Neuronal stem cell (in vitro differentiated cells): ENCODE measurements at regions not wholly inside any gene's neighbourhood (a gene's known extent, or its start where the extent isn't known, plus 50 kb on each side); places are given as distances from the start of the nearest gene placed in this dataset.

Experiments
- DNase-seq: peaks from one replicate; pipeline ENCODE4 v3.0.0-alpha.2; 2013; ENCODE audit warnings: low spot score
- H2AFZ ChIP-seq: one replicate; pipeline ENCODE4 v1.6.1; 2013; ENCODE audit warnings: mild to moderate bottlenecking, low read length, inconsistent platforms
- H2AK5ac ChIP-seq: 2 replicates; pipeline ENCODE4 v1.6.1; 2013; ENCODE audit warnings: low read depth, mild to moderate bottlenecking, inconsistent platforms, low read length, moderate library complexity, mixed read lengths
- H2BK120ac ChIP-seq: 2 replicates; pipeline ENCODE4 v1.6.1; 2013; ENCODE audit warnings: low read depth, mild to moderate bottlenecking, inconsistent platforms, low read length, moderate library complexity, mixed read lengths
- H2BK12ac ChIP-seq: one replicate; pipeline ENCODE4 v1.6.1; 2013; ENCODE audit warnings: low read length, inconsistent platforms
- H2BK15ac ChIP-seq: 2 replicates; pipeline ENCODE4 v1.6.1; 2013; ENCODE audit warnings: mild to moderate bottlenecking, low read length, inconsistent platforms, mixed read lengths
- H2BK5ac ChIP-seq: one replicate; pipeline ENCODE4 v1.6.1; 2013; ENCODE audit warnings: inconsistent platforms, mild to moderate bottlenecking, low read length, moderate library complexity
- H3K14ac ChIP-seq: one replicate; pipeline ENCODE4 v1.6.1; 2013; ENCODE audit warnings: low read length, inconsistent platforms
- H3K18ac ChIP-seq: 2 replicates; pipeline ENCODE4 v1.6.1; 2013; ENCODE audit warnings: low read length, inconsistent platforms
- H3K23ac ChIP-seq: 2 replicates; pipeline ENCODE4 v1.6.1; 2013; ENCODE audit warnings: low read depth, mild to moderate bottlenecking, mixed read lengths, low read length, inconsistent platforms; ENCODE audit not compliant: poor library complexity
- H3K27ac ChIP-seq: replicated peaks from 3 replicates; pipeline ENCODE4 v1.5.1; 2013; ENCODE audit warnings: low read length, inconsistent platforms
- H3K27me3 ChIP-seq, 3 experiments: 2 replicates each; pipeline ENCODE4 v1.6.1; 2013; ENCODE audit warnings: low read length in 3 of 3, mild to moderate bottlenecking in 2 of 3, inconsistent platforms in 1 of 3, low read depth in 1 of 3, mixed read lengths in 1 of 3, moderate library complexity in 1 of 3; ENCODE audit not compliant: control insufficient read depth in 3 of 3, insufficient read depth in 3 of 3
- H3K36me3 ChIP-seq, 2 donors: replicated peaks in 1 of 2; 2 replicates each; pipeline ENCODE4 v1.6.1; 2013; ENCODE audit warnings: low read length in 2 of 2; ENCODE audit not compliant: control insufficient read depth in 2 of 2, insufficient read depth in 2 of 2
- H3K4ac ChIP-seq: 2 replicates; pipeline ENCODE4 v1.6.1; 2013; ENCODE audit warnings: inconsistent platforms, mild to moderate bottlenecking, low read length, moderate library complexity
- H3K4me1 ChIP-seq, 2 donors: 1 replicate in 1 of 2; 2 replicates in 1 of 2; pipeline ENCODE4 v1.6.1; 2013; ENCODE audit warnings: low read length in 2 of 2, low read depth in 1 of 2; ENCODE audit not compliant: control insufficient read depth in 2 of 2, insufficient read depth in 1 of 2
- H3K4me2 ChIP-seq: one replicate; pipeline ENCODE4 v1.6.1; 2013; ENCODE audit warnings: mild to moderate bottlenecking, low read length, inconsistent platforms; ENCODE audit not compliant: insufficient read depth, poor library complexity, severe bottlenecking
- H3K4me3 ChIP-seq, 2 donors: 2 replicates each; pipeline ENCODE4 v1.5.1; 2013; ENCODE audit warnings: low read length in 2 of 2, mild to moderate bottlenecking in 2 of 2, inconsistent platforms in 1 of 2, moderate library complexity in 1 of 2
- H3K79me1 ChIP-seq: one replicate; pipeline ENCODE4 v1.6.1; 2013; ENCODE audit warnings: low read depth, mild to moderate bottlenecking, inconsistent platforms, low read length, moderate library complexity
- H3K9ac ChIP-seq: one replicate; pipeline ENCODE4 v1.6.1; 2013; ENCODE audit warnings: mild to moderate bottlenecking, low read depth, low read length, inconsistent platforms; ENCODE audit not compliant: poor library complexity
- H3K9me3 ChIP-seq, 2 donors: replicated peaks in 1 of 2; 2 replicates each; pipeline versions ENCODE3 to v1.6.1; 2013; ENCODE audit warnings: low read length in 2 of 2, mild to moderate bottlenecking in 2 of 2, inconsistent platforms in 1 of 2, low read depth in 1 of 2, mixed read lengths in 1 of 2, moderate library complexity in 1 of 2; ENCODE audit not compliant: control insufficient read depth in 2 of 2, insufficient read depth in 1 of 2
- H4K8ac ChIP-seq: one replicate; pipeline ENCODE4 v1.6.1; 2013; ENCODE audit warnings: low read depth, mild to moderate bottlenecking, inconsistent platforms, low read length, moderate library complexity
- H4K91ac ChIP-seq: one replicate; pipeline ENCODE4 v1.6.1; 2013; ENCODE audit warnings: low read length, low read depth, mild to moderate bottlenecking, inconsistent platforms; ENCODE audit not compliant: poor library complexity
- WGBS, 2 donors: extraction: QIAGEN DNeasy Blood & Tissue Kit; methylation state at CpG; one replicate each; pipeline ENCODE4 v1.1.7; 2013; ENCODE audit warnings: missing lambda C conversion rate in 2 of 2, mixed read lengths in 1 of 2; ENCODE audit not compliant: insufficient read length in 2 of 2, insufficient replicate concordance in 1 of 2; ENCODE audit errors: extremely low coverage in 2 of 2; 5-methylcytosine and 5-hydroxymethylcytosine counted together

DNA sequence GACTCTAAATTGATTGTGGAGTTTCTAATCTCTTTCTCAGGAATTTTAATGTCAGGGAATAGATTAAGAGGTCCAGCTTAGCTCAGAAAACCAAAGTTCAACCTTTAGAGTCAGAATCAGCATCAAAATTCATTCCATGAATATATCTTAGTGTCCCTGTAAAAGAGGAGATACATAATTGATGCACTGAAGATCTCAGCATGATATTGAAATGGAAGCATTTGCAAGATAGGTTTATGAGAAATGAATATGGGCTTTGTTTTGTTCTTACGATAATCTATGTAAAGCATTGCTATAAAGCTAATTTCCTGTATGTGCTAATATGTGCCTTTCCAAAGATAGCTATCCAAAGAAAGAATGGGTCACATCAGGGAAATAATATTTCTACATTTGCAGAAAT is 404.5 kb upstream of the HSF2 start:
- no peak overlapping the region for H3K4me3 ChIP-seq
- H2BK5ac ChIP-seq, result no peak overlapping the region
- no peak overlapping the region for H3K9ac ChIP-seq
- H3K4ac ChIP-seq, result no peak overlapping the region
- H3K4me1 ChIP-seq, result no peaks in the 10 kb centered on the region
- H3K36me3 ChIP-seq, result no peaks in the 10 kb centered on the region
- no peak overlapping the region for H2AFZ ChIP-seq
- H2BK15ac ChIP-seq, result no peak overlapping the region
- no peak overlapping the region for H4K91ac ChIP-seq
- H3K79me1 ChIP-seq, result no peaks in the 10 kb centered on the region
- no peak overlapping the region for H3K27ac ChIP-seq
- H2BK120ac ChIP-seq, result no peak overlapping the region
- H3K4me2 ChIP-seq, result no peak overlapping the region
- H2AK5ac ChIP-seq, result no peak overlapping the region
- no CpG with 5 or more reads among the region's 1 CpG for WGBS, 2 donors
- no peaks in the 10 kb centered on the region for H3K9me3 ChIP-seq
- H3K23ac ChIP-seq, result no peak overlapping the region
- no peaks in the 10 kb centered on the region for H3K27me3 ChIP-seq
- no peak overlapping the region for H3K18ac ChIP-seq
- no peak overlapping the region for H3K14ac ChIP-seq
- no peak for DNase-seq
- H4K8ac ChIP-seq, result no peak overlapping the region
- H2BK12ac ChIP-seq, result no peak overlapping the region

GRCh38 chr6:121998631-121999030 is 400.8 kb upstream of the HSF2 start:
- Histone ChIP-seq H3K27ac (no peak overlapping the region), H4K8ac (no peak overlapping the region), H3K4ac (no peak overlapping the region), H3K14ac (no peak overlapping the region), H2AK5ac (no peak overlapping the region), H3K4me1 (peaks cover 0 to 5% of the 10 kb centered on the region in 2 donors), H3K27me3 (no peaks in the 10 kb centered on the region), H2BK5ac (no peak overlapping the region), H3K4me2 (no peak overlapping the region), H3K4me3 (no peak overlapping the region), H3K18ac (no peak overlapping the region), H3K36me3 (no peaks in the 10 kb centered on the region), H2BK15ac (no peak overlapping the region), H3K9me3 (no peaks in the 10 kb centered on the region), H2AFZ (no peak overlapping the region), H3K23ac (no peak overlapping the region), H2BK12ac (no peak overlapping the region), H3K9ac (no peak overlapping the region), H4K91ac (no peak overlapping the region), H3K79me1 (no peaks in the 10 kb centered on the region), H2BK120ac (no peak overlapping the region)
- no CpG with 5 or more reads among the region's 2 CpGs for WGBS, 2 donors
- no peak for DNase-seq

GRCh38 chr6:121999456-122000065 is 399.9 kb upstream of the HSF2 start:
- no CpG with 5 or more reads among the region's 6 CpGs for WGBS, 2 donors
- no peak overlapping the region for H2BK5ac ChIP-seq

GRCh38 chr6:122005661-122006060 is 393.8 kb upstream of the HSF2 start:
- H2BK120ac ChIP-seq, result no peak overlapping the region
- H3K4me3 ChIP-seq, result no peak overlapping the region
- no peak overlapping the region for H2AK5ac ChIP-seq
- no peak overlapping the region for H3K4ac ChIP-seq
- peaks cover 16 to 23% of the 10 kb centered on the region in 2 donors for H3K4me1 ChIP-seq
- H2BK5ac ChIP-seq, result no peak overlapping the region
- no peaks in the 10 kb centered on the region for H3K36me3 ChIP-seq
- peak overlapping the region; percentile 14 for H2AFZ ChIP-seq
- no peak overlapping the region for H3K9ac ChIP-seq
- H3K14ac ChIP-seq, result no peak overlapping the region
- no peak overlapping the region for H3K18ac ChIP-seq
- DNase-seq, result no peak
- no peak overlapping the region for H3K23ac ChIP-seq
- no peak overlapping the region for H4K91ac ChIP-seq
- no peak overlapping the region for H3K4me2 ChIP-seq
- WGBS, 2 donors, result no CpG with 5 or more reads among the region's 3 CpGs
- H3K9me3 ChIP-seq, result no peaks in the 10 kb centered on the region
- H2BK15ac ChIP-seq, result no peak overlapping the region
- no peaks in the 10 kb centered on the region for H3K79me1 ChIP-seq
- no peak overlapping the region for H3K27ac ChIP-seq
- H3K27me3 ChIP-seq, result no peaks in the 10 kb centered on the region
- no peak overlapping the region for H2BK12ac ChIP-seq
- H4K8ac ChIP-seq, result no peak overlapping the region

More at GRCh38 chr6:121999456-122000065, 399.9 kb upstream of the HSF2 start:
- Histone ChIP-seq H3K27me3 (no peaks in the 10 kb centered on the region), H3K9ac (no peak overlapping the region), H3K4ac (no peak overlapping the region), H3K4me2 (no peak overlapping the region), H3K79me1 (no peaks in the 10 kb centered on the region), H3K4me1 (peaks cover 0 to 5% of the 10 kb centered on the region in 2 donors), H3K14ac (no peak overlapping the region), H3K23ac (no peak overlapping the region), H3K4me3 (no peak overlapping the region), H2AK5ac (no peak overlapping the region), H3K9me3 (no peaks in the 10 kb centered on the region), H3K27ac (no peak overlapping the region), H4K8ac (no peak overlapping the region), H2AFZ (no peak overlapping the region), H2BK15ac (no peak overlapping the region), H2BK120ac (no peak overlapping the region), H4K91ac (no peak overlapping the region), H3K18ac (no peak overlapping the region), H2BK12ac (no peak overlapping the region), H3K36me3 (no peaks in the 10 kb centered on the region)
- no peak for DNase-seq
